HG03060 (cell line): ENCODE measurements at regions not wholly inside any gene's neighbourhood (a gene's known extent, or its start where the extent isn't known, plus 50 kb on each side); places are given as distances from the start of the nearest gene placed in this dataset.

ENCODE experiments used
- ATAC-seq: cut with Tn5 transposase; IDR thresholded peaks from one replicate; pipeline ENCODE4 v1.9.1; 2021; ENCODE audit warnings: low read depth, moderate number of reproducible peaks; ENCODE audit not compliant: unreplicated experiment

DNA sequence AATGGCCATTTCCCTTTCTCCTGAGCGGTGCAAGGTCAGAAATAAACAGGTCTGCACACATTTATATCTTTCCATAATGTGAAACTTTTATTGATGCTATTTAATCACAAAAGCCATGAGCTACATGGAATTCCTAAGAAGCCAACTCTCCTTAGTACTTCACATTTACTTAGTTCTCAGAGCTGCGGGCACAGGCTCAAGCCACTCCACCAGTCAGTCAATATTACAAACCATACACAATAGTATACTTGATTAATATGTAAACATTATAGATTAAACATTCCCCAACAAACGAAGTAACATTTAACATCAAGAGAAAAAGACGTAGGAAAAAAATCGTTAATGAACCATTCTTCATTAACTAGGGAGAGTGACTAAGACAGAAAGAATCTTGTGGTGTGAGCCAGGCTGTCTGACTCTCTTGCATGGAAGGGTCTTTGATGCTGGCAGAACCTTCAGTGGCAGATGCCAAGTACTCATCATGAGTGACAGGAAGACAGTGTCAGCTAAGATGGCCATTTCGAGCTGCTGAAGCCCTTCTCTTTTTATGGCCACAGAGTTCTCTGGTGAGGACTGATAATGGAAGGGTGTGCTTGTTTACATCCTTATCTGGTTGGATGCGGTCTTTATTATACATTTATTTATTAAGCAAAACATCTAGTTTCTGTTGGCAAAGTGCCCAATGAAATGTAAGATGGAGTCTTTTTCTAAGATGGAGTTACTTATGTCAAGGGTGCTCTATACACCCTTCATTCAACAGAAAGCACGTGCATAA lies 115.5 kb upstream of the TUT7 start:
- no peak for ATAC-seq

DNA sequence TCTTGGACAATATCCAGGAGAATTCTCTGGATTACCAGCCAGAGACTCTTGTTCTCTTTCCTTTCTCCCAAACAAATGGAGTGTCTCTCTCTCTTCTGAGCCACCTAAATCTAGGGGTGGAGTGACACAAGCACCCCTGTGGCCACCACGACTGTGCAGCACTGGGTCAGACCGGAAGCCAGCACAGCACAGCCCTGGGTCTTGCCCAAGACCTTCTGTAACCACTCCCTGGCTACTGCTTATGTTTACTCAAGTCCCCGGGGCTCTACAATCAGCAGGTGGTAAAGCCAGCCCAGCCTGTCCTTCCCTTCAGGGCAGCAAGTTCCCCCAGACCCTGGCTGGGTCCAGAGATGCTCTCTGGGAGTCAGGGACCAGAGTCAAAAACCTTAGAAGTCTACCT lies 110.0 kb upstream of the TUT7 start:
- no peak for ATAC-seq

DNA sequence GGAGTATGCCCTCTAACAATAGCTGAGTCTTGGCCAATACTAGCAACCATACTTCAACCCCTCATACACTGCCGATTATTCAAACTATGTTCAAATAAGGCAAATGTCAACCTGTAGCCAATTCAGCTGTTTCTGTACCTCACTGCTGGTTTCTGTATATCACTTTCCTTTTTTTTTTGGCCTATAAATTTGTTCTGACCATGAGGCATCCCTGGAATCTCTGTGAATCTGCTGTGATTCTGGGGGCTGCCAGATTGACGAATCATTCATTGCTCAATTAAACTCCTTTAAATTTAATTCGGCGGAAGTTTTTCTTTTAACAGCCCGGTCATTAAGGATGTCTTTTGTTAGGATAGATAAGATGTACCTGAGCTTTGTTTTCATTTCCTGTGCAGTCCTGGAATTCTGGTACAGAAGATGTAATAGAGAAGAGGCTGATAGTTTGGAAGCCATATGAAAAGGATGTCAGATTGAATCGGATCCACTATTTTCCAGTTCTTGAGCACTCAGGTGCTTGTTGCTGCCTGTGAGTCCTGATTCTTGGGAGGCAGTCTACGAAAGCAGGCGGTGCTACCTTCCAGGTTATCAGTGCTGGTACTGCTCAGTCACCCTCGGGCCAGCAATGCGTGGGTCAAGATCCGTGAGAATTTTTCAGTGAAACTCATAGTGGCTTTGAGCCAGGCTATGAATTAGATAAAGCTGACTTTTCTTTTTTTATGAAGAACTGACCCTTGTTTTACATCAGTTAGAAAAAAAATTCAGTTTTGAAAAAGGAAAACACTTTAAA lies 106.2 kb upstream of the TUT7 start:
- ATAC-seq = no peak

DNA sequence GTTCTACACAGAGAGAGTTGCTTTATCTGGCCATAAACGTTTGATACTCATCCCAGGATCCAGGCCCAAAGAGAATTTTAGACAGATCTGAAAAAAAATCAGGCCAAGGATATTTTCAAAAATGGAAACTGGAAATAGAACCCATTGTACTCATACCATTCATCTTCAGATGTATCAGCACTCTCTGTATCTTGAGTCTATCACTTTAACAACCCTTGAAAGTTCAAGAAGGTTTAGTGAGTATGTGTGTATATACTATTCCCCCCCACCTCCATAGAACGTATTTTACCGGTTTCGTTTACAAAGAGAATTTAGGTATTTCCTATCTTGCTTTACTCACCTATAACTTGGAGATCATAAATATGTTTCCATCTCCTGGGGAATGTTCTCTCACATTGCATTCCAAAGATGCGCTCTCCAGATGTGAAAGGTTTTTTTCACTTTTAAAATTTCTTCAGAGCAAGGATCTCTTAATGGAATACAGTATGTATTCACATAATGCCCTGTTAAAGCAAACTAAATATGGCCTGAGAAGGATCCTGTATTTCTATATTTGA lies 105.5 kb upstream of the TUT7 start:
- no peak for ATAC-seq

DNA sequence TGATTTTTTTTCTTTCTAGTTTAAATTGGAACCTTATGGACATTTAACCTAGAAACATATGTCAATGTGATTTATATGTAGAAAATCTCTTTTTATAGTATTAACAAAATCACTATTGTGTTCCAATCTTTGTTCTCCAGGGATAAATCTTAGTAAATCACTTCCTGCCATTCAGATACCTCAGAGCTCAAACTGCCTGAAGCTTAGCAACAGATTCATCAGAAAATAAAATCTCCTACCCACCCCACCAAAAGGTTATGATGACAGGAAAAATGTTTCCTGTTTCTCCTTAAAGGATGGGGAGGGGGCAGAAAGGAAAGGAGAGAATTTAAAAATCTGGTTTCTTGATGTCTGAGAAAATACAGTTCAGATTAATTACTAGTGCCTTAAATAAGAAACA lies 105.0 kb upstream of the TUT7 start:
- ATAC-seq = no peak

DNA sequence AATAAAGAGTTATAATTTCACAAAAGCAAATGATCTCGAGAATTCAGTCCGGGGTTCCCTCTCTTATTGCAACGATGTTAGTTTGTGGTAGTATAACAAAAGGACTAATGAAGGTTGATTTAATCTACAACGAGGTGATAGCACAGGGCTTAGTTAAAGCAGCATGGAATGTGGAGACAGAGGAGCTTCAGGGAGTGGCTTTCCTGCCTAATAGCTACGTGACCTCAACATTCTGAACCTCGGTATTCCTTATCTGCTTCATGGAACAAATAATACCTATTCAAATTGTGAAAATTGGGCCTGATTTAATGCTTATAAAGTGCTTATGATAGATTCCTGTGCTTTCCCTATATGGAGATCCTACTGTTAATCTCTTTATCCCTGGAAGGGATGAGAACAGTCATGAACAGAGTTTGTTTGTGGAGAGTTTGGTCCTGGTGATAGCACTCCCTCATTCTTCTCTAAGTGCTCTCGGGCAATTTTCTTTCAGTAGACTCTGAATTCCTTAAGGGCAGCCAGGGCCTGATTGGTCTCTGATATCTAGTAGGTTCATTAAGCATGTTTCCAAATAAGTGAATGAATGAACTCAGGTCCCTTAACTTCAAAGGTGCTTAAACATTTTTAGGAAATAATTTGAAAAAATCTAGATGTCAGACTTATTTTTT lies 104.1 kb upstream of the TUT7 start:
- ATAC-seq = no peak

DNA sequence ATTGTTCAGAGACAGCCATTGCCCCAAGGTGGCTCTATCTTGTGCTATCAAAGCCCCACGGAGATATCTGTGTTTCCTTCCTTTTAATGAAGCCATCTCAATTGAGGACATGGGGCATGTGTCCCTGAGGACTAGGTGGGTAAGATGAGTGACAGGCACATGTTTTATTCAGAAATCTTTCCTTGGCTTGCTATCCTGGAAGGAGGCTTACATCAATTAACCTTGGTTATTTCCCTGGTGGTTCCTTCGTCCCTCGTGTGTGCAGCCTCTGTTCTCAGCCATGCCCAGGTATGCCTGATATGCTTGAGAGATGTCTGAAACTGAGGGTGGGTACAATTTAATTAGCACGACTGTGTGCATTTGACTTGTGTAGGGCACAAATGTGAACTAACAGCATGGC lies 102.2 kb upstream of the TUT7 start:
- no peak for ATAC-seq

DNA sequence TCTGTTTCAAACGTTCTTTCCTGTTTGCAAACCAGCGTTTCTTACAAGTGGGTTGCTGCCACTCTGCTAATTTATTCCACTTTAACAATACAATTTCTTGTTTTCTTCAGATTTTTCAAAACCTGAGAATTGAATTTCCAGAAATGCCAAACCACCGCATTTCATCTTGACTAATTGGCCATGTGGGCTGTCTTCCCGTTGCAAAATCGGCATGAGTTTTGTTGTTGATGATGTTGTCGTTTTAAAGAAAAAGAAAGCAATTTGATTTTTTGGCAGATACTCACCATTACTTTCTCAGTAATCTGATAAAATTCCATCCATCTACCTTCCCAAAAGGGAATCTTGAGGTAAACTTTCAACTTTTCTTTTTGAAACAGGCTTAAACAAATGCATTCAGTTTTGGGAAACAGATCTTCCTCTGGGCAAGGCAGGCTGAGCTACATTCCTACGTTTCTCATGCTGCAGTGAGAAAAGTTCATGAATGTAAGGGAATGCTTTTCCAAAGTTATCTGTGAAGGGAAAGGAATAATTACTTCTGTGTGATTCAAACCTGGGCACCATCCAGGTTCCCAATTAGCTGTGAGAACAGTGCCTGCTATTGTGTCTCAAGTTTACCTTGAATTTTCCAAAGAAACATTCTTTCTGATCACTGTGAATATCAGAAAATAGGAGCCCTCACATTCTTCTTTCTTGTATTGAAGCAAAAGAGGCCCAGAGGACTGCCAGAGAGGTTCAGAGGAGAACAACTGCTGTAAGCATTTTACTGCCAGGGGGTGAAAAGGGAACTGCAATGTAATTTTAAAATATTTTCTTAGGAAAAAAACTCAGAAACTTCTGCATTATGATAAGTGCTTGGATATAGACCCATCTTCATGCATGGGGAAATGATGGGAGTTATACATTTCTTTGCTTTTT lies 100.7 kb upstream of the TUT7 start:
- no peak for ATAC-seq

DNA sequence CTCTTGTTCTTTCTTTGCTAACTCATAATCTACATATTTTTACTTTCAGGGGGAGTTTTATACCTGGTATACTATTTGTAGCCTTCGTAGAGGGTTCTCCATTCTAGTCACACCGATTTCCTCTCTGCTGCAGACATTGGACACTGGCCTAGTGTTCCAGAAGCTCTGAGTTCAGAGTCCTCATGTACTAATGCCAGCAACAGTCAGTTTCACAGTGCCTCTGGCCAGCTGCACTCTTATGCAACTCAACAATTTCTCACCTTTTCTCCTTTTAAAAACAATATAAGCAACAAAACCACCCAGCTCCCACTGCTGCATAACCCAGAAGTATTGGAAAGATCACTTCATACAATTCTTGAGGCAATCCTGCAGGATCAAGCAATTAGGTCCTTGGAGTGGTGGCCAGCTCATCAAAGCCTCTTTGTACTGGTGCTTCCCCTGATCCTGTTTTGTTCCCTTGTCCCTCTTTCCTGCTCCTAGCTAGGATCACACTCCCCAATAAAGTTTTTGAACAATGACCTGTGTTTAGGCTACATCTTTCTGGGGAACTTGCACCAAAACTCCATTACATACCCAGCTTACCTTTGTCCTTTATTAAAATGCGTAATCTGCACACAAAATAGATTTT lies 98.1 kb upstream of the TUT7 start:
- no peak for ATAC-seq

DNA sequence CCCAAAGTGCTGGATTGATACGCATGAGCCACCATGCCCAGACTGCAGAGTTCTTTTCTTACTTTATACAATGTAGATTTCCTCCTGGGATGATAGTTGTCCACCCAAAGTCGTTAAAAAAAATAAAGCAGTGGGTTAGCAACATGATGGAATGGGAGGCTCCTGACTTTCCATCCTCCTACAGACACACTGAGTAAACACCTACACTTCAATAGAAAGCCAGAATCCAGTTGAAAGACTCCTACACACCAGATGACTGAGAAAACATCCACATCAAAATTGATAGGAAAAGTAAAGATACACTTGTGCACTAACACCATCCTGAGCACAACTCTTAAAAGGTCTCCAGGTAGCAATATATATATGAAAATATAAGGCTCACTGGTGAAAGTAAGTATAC lies 95.0 kb upstream of the TUT7 start:
- ATAC-seq = no peak

DNA sequence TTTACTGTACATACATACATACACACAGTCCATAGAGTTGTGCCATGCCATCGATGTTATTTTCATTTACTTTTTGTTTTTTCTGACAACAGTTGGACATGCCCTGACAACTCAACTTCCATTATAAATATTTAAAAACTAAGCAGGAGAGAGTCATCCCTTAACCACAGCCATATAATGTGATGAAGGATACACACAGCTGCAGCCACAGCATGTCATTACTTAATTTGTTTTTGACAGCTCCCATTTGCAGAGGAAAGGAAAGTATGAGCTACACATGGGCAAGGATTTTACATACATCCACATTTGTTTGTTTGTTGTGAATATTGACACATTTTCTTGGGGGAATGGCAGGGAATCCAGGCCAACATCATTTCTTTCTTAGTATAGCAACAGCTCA lies 91.5 kb upstream of the TUT7 start:
- no peak for ATAC-seq

DNA sequence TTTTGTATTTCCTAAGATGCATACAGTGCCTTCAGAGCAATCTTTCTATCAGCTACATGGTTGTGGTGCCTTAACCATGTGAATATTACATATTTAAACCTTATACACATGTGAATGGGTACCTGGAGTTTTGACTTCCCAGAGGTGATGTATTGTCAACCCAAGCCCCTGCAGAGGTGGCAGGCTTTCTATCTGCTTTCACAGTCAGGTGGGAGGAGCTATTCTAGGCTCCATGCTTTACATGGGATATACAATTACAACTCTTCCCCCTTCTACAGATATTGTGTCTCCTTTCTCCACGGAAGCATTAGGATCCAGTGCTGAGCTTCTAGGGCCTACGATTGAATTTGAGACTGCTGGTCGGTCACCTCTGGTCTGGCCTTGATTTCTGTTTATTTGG lies 89.8 kb upstream of the TUT7 start:
- no peak for ATAC-seq

DNA sequence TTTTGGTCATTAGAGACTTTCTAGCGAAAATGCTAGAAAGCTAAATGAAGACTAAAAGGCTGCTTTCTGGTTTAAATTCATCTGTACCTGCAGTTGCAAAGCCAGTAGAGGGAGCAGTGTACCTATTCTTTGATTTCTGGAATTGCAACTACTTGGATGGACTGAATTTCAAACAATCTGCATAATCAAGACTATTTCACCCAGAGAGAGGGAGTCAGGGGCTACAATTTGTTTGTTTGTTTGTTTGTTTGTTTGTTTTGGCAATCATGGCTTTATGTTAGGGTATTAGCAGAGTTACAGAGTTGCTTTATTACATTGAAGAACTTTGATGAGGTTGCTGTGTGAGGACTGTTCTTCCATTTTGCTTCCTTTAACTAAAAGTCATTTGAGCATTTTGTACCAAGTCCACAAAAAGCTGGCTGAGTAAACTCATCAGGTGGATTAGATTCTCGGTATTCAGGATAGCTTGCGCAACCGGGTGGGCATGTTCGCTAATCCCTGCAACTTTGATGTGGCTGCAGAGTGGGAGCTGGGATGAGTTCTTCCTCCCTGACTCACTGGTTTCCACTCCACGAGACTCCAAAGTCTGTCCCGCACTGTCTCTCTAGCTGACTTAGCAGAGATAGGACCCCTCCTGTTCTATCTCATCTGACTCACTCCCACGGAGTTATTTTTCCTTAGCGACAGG lies 80.0 kb upstream of the TUT7 start:
- no peak for ATAC-seq

DNA sequence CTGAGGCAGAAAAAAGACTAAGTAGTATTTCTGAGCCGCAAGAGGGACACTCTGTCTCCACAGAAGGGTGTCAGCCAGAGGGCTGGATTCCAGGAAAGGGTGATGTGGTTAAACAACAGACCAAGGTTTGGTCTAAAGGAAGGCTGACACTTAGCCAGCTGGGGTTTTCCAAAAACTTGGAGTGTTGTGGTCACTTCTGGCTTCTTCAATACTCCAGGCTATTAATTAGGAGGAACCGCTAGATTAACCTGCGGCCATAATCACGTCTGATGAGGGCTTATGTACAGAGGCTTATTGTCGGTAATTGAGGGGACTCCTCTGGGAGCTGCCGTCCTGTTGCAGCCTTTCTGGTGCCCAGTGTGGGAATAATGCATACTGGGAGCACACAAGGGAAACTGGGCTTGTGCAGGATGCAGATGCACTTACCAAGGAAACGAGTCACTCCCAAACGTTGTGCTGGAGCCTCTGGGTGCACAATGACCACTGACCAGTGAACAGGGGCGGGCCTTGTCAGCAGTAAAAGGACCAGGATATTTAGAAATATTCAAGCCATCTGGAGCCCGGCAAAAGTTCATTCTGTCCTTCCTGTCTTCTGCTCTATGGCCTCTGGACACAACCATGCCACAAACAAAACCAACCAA lies 70.2 kb upstream of the TUT7 start:
- ATAC-seq = no peak

DNA sequence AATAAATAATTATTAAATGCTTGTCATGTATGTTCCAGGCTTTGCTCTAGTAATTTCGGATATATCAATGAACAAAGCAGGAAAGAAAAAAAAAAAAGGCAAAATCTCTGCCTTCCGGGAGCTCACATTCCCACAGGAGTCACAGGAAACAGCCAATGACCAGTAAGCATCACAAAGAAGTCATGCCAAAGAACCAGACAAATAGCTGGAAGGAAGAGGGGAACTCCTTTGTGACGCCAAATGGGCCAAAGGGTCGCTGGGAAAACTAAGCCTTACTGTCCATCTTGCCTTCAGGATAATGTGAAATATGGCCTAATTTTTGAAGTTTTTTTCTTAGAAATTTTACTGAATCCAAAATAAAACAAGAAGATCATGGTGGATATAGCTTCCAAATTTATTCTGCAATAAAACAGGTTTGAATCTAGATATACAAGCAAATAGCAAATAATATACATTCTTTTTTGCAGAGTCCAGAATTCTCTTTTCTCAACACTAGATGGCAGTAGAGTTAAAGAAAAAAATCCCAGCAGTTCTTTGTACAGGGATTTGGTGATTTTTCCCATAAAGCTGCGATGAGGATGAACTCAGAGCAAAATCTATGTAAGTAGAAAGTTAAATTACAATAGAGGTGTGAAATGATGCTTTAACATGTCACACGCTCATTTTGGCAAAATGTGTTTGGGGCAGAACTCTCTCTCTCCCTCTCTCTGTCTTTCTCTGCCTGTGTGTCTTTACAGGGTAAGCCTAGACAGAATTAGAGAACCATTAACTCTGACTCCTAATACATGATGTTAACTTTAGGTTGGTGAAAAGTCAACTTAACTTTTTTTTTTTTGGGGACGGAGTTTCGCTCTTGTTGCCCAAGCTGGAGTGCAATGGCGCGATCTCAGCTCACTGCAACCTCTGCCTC lies 60.0 kb upstream of the TUT7 start:
- no peak for ATAC-seq

DNA sequence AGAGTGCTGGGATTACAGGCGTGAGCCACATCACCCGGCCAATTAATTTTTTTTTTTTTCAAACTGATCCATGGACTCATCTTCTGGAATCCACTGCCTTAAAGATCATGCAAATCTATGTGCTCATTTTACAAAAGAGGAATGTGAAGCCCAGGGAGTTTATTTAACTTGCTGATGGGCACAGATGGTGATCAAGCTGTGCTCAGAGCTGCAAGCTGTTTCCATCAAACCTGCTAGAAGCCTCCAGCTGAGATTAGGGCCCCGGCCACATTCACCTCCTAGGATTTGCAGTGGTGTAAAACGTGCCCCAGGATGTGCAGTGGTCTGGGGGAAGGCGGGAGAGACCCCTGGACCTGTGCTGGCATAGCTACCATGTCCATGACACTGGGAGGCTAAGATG lies 56.1 kb upstream of the TUT7 start:
- ATAC-seq = no peak

DNA sequence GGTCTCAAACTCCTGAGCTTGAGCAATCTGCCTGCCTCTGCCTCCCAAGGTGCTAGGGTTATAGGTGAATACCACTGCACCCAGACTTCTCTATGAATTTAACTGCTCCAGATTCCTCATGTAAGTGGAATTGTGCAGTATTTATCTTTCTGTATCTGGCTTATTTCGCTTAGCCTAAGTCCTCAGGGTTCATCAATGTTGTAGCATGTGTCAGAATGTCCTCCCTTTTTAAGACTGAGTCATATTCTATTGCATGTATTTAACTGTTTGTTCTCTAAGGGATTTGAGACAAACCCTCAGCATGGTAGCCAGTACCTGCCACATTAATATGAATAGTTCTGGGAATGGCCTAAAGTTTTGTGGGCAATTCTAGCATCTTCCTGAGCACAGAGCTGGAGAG lies 53.9 kb upstream of the TUT7 start:
- ATAC-seq = no peak

DNA sequence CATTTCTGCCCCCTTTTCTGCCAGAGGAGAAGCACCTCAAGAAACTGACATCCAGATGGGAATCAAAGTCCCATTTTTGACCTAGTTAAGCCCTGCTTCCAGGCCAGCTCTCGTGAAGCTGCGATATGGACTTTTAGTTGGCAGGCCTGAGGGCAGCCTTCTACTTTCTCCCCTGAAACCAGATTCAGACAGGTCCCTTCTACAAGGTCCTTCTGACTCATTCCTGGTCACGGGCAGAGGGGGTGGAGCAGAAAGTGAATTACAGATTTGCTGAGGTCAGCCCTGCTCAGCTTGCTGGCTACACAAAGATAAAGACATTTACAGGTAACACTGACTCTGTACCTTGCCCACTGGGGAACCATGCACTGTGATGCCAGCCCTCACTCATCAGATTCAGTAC lies 52.8 kb upstream of the TUT7 start:
- ATAC-seq = no peak
